Mucosa of descending colon (tissue), 3 donors: ENCODE measurements at regions not wholly inside any gene's neighbourhood (a gene's known extent, or its start where the extent isn't known, plus 50 kb on each side); places are given as distances from the start of the nearest gene placed in this dataset.

Experiments used
- ATAC-seq: fragments of 200-7000 bp; cut with Tn5 transposase; one replicate; pipeline ENCODE4 v1.9.1; 2020; ENCODE audit warnings: mild to moderate bottlenecking, moderate library complexity
- DNase-seq, 3 donors: peaks; one replicate each; pipeline ENCODE4 v3.0.0-alpha.2; 2020
- H3K36me3 ChIP-seq: fragments of 200-600 bp; one replicate; pipeline ENCODE4 v1.8.0; 2021; ENCODE audit warnings: low read depth, mild to moderate bottlenecking
- H3K4me1 ChIP-seq: fragments of 200-600 bp; one replicate; pipeline ENCODE4 v1.8.0; 2021; ENCODE audit warnings: low read depth, mild to moderate bottlenecking
- H3K4me3 ChIP-seq: fragments of 200-600 bp; one replicate; pipeline ENCODE4 v1.8.0; 2021; ENCODE audit warnings: mild to moderate bottlenecking
- H3K9me3 ChIP-seq: fragments of 200-600 bp; one replicate; pipeline ENCODE4 v1.8.0; 2021; ENCODE audit warnings: mild to moderate bottlenecking
- intact Hi-C, 2 donors: fragments of 100-400 bp; cut with DNase I in 1 of 2; cut with micrococcal nuclease in 1 of 2; formaldehyde crosslinking; loops; one replicate each; pipeline versions ENCODE4 v1.11.0 to v1.11.1; 2022; cut with DNase I, micrococcal nuclease
- TF ChIP-seq, protein P1 (sequence below): fragments of 200-600 bp; IDR thresholded peaks from one replicate; pipeline ENCODE4 v1.8.0; 2022; ENCODE audit warnings: antibody characterized with exemption, mild to moderate bottlenecking
- donor health status: DM: no; HTN: no; CAD: no; lungs with moderate emphysema.
- donor health status: DM: no; HTN: no; CAD: no.
- donor health status: DM: no; HTN: yes; CAD: no.

GRCh38 chr9:84151236-84151635 lies 170.6 kb downstream of the RMI1 start:
- TF ChIP-seq, protein P1, sequence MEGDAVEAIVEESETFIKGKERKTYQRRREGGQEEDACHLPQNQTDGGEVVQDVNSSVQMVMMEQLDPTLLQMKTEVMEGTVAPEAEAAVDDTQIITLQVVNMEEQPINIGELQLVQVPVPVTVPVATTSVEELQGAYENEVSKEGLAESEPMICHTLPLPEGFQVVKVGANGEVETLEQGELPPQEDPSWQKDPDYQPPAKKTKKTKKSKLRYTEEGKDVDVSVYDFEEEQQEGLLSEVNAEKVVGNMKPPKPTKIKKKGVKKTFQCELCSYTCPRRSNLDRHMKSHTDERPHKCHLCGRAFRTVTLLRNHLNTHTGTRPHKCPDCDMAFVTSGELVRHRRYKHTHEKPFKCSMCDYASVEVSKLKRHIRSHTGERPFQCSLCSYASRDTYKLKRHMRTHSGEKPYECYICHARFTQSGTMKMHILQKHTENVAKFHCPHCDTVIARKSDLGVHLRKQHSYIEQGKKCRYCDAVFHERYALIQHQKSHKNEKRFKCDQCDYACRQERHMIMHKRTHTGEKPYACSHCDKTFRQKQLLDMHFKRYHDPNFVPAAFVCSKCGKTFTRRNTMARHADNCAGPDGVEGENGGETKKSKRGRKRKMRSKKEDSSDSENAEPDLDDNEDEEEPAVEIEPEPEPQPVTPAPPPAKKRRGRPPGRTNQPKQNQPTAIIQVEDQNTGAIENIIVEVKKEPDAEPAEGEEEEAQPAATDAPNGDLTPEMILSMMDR: no peak
- ATAC-seq: no peak
- intact Hi-C loops: no loop called here
- H3K4me1 ChIP-seq: peaks cover 5% of the 10 kb centered on the region
- no peaks in the 10 kb centered on the region for H3K36me3 ChIP-seq
- no peak overlapping the region for H3K4me3 ChIP-seq
- no peaks in the 10 kb centered on the region for H3K9me3 ChIP-seq
- DNase-seq: no peak

DNA sequence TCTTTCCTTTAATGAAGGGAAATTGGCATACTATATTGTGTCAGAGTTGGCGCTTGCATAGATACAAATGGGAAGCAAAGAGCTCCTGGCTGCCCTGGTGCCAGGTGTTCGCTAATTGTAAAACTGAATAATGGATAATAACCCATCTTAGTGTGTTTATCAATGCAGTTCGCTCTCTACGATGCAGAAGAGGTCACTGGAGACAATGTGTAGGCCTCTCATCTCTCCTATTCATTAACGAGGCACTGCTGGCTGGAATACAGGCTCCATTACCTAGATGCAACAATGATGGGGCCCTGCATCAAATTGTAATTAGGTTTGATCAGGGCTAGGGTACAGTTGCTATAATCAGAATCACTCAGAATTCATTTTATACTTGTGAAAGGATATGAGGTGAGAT lies 171.0 kb downstream of the RMI1 start:
- H3K36me3 ChIP-seq: no peaks in the 10 kb centered on the region
- DNase-seq (no peak), ATAC-seq (no peak)
- intact Hi-C loops: no loop called here
- peaks cover 5% of the 10 kb centered on the region for H3K4me1 ChIP-seq
- no peak overlapping the region for H3K4me3 ChIP-seq
- TF ChIP-seq, protein P1: no peak
- H3K9me3 ChIP-seq: no peaks in the 10 kb centered on the region

- Histone ChIP-seq H3K36me3 (no peaks in the 10 kb centered on the region), H3K4me1 (peaks cover 3% of the 10 kb centered on the region), H3K4me3 (no peak overlapping the region), H3K9me3 (no peaks in the 10 kb centered on the region)
- DNase-seq (no peak), ATAC-seq (no peak)
- TF ChIP-seq, protein P1: no peak
- intact Hi-C loops: no loop called here
Observed at GRCh38 chr9:84152204-84152603, 171.6 kb downstream of the RMI1 start.

DNA sequence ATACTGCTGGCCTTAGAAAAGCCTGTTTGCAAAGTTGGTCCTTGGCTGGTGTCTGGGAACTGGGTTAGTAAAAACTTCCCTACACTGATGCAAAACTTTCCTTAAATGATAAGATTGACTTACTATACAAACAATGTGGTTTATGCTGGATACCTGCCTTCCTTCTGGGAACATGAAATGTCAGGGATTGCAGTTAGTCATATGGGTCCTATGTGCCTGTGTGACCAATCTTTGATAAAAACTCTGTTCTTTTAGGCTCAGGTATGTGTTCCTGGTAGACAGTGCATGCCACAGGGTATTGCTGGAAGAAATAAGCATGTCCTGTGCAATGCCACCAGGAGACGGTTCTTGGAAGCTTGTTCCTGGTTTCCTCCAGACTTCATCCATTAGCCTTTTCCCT lies 173.3 kb downstream of the RMI1 start:
- Histone ChIP-seq H3K4me3 (no peak overlapping the region), H3K4me1 (no peaks in the 10 kb centered on the region), H3K36me3 (no peaks in the 10 kb centered on the region), H3K9me3 (no peaks in the 10 kb centered on the region)
- intact Hi-C loops: no loop called here
- DNase-seq: no peak
- ATAC-seq: no peak
- TF ChIP-seq, protein P1: no peak

- Histone ChIP-seq H3K4me1 (no peaks in the 10 kb centered on the region), H3K4me3 (no peak overlapping the region), H3K9me3 (no peaks in the 10 kb centered on the region), H3K36me3 (no peaks in the 10 kb centered on the region)
- no peak for DNase-seq
- no peak for ATAC-seq
- TF ChIP-seq, protein P1: no peak
- intact Hi-C loops: no loop called here
Observed at GRCh38 chr9:84154320-84154719, 173.7 kb downstream of the RMI1 start.

DNA sequence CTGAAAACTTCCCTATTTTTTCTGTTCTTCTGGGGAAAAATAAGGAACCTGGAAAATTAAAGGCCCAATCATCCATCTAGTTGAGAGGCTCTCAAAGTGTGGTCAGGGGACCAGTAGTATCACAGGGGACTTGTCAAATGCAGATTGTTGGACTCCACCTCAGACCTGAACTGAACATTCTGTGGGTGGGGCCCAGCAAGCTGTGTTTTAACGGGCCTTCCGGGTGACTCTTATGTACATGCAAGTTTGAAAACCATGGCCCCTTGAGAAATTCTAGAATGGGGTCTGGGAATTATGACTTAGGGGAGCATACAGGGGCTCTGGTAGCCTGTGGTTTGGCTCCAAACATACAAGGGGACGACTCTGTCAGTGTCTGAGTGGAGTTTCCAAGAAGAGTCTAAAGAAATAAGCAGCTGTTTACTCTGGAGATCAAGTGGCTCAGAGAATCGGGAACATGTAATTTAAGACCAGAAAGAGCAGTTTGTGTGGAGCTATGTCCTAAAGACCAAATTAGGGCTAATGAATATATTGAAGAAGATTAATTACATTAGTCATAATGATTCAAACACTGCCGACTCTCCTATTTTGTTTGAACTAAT lies 177.4 kb downstream of the SLC28A3 start:
- H3K4me1 ChIP-seq: no peaks in the 10 kb centered on the region
- H3K4me3 ChIP-seq: no peak overlapping the region
- ATAC-seq: no peak
- peak in 1 of 3 donors; percentile 23 for DNase-seq
- TF ChIP-seq, protein P1: no peak
- no peaks in the 10 kb centered on the region for H3K36me3 ChIP-seq
- intact Hi-C loops: no loop called here
- no peaks in the 10 kb centered on the region for H3K9me3 ChIP-seq
